ENCODE measurements at regions not wholly inside any gene's neighbourhood (a gene's known extent, or its start where the extent isn't known, plus 50 kb on each side); places are given as distances from the start of the nearest gene placed in this dataset.

GRCh38 chr18:55999641-56000040 is 411.6 kb upstream of the TCF4 start:
- Histone ChIP-seq H3K27me3 (ENCODE audit: control insufficient read depth, insufficient read depth, low read length) (no peaks in the 10 kb centered on the region), H3K4me3 (ENCODE audit: low read length) (no peak overlapping the region), H3K36me3 (ENCODE audit: control insufficient read depth, insufficient read depth, low read length) (no peaks in the 10 kb centered on the region), H3K4me1 (ENCODE audit: control insufficient read depth, insufficient read depth, low read length) (peaks cover 8% of the 10 kb centered on the region), H3K9ac (ENCODE audit: low read length) (no peak overlapping the region), H3K27ac (ENCODE audit: low read depth, low read length) (peak overlapping the region; percentile 12)

DNA sequence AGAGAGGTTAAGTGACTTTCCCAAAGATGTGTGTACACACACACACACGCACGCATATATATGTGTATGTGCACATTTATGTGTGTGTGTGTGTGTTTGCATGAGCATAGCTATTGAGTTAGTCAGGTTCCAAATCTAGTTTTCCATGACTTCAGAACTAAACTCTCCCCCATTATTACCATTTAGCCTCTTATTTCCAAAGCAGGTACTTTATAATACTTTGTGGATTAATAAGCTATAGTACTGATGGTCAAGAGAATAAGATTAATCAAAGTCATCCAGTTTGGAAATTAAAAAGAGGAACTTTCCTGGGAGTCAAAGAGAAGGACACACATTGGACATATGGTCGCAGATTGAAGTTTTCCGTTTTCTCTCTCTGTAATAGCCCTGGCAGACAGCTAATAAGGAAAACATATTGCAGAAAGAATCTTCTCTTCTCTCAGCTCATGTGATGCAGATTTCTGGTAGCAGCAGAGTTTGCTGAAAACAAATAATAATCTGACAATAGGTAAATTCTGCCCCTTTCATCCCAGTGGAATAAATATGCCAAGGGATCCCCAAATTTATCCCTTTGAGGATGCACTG is 410.9 kb upstream of the TCF4 start:
- Histone ChIP-seq H3K27me3 (ENCODE audit: control insufficient read depth, insufficient read depth, low read length) (no peaks in the 10 kb centered on the region), H3K9ac (ENCODE audit: low read length) (no peak overlapping the region), H3K27ac (ENCODE audit: low read depth, low read length) (no peak overlapping the region), H3K4me3 (ENCODE audit: low read length) (no peak overlapping the region), H3K4me1 (ENCODE audit: control insufficient read depth, insufficient read depth, low read length) (peaks cover 8% of the 10 kb centered on the region), H3K36me3 (ENCODE audit: control insufficient read depth, insufficient read depth, low read length) (no peaks in the 10 kb centered on the region)

DNA sequence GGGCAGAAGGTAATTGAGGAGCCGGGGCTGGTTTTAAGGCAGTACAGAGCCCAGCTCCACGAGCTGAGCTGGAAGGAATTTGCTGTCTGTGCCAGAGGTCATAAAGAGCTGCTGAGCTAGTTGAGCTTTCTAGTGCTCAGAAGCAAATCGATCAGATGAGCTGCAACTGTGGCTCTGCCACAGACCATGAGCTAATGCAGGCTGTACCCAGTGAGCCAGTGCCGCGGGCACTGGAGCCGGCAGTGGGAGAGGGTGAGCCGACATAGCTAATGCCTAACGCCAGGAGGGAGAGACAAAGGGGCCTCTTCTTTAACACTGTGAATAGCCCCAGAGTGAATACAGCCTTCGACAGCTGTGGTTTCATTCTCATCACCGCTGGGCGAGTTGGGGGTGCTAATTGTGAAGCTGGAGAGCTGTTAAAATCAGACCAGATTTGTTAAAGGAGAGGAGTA is 410.1 kb upstream of the TCF4 start:
- no peak overlapping the region for H3K27ac ChIP-seq (ENCODE audit: low read depth, low read length)
- peaks cover 8% of the 10 kb centered on the region for H3K4me1 ChIP-seq (ENCODE audit: control insufficient read depth, insufficient read depth, low read length)
- no peak overlapping the region for H3K4me3 ChIP-seq (ENCODE audit: low read length)
- no peaks in the 10 kb centered on the region for H3K36me3 ChIP-seq (ENCODE audit: control insufficient read depth, insufficient read depth, low read length)
- H3K27me3 ChIP-seq (ENCODE audit: control insufficient read depth, insufficient read depth, low read length), result no peaks in the 10 kb centered on the region
- no peak overlapping the region for H3K9ac ChIP-seq (ENCODE audit: low read length)

DNA sequence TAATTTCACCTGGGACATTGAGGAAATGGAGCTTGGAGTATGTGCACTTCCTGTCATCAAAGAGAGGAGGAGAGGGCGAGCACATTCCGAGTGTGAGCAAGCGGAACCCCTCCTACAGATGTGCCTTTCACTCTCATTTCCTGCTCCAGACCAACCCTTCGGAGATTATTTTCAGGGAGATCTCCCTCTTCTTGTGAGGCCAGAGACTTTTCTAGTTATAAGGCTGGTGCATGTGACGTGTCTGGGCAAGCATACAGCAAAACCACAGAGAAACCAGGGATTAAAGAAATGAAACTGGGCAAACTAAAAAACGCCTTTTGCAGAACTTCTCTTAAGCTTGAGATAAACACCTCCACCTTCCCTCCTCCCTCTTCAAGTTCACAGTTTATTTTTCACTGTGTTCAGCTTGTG is 409.2 kb upstream of the TCF4 start:
- Histone ChIP-seq H3K36me3 (ENCODE audit: control insufficient read depth, insufficient read depth, low read length) (no peaks in the 10 kb centered on the region), H3K4me3 (ENCODE audit: low read length) (no peak overlapping the region), H3K4me1 (ENCODE audit: control insufficient read depth, insufficient read depth, low read length) (peaks cover 8% of the 10 kb centered on the region), H3K27ac (ENCODE audit: low read depth, low read length) (no peak overlapping the region), H3K9ac (ENCODE audit: low read length) (no peak overlapping the region), H3K27me3 (ENCODE audit: control insufficient read depth, insufficient read depth, low read length) (no peaks in the 10 kb centered on the region)

DNA sequence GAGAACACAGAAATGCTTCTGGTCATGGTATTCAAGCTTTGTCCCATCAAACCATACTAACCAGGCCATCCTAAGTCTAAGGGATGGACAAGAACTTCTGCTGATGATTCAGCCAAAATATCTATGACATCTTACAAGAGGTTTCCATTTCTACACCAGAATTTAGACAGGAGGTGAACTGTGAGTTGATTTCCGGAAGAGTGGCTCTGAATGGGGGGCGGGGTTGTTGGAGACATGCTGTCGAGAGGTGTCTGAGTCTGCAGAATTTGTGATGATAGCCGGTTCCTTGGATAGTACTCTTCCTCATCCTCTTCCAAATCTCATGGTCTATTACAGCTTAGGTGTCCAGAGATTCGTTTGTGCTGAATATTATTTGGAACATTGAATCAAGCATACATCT is 408.7 kb upstream of the TCF4 start:
- H3K4me3 ChIP-seq (ENCODE audit: low read length), result no peak overlapping the region
- no peak overlapping the region for H3K9ac ChIP-seq (ENCODE audit: low read length)
- no peaks in the 10 kb centered on the region for H3K36me3 ChIP-seq (ENCODE audit: control insufficient read depth, insufficient read depth, low read length)
- H3K27me3 ChIP-seq (ENCODE audit: control insufficient read depth, insufficient read depth, low read length), result no peaks in the 10 kb centered on the region
- H3K4me1 ChIP-seq (ENCODE audit: control insufficient read depth, insufficient read depth, low read length), result peaks cover 8% of the 10 kb centered on the region
- H3K27ac ChIP-seq (ENCODE audit: low read depth, low read length), result no peak overlapping the region

GRCh38 chr18:55990186-55990585 is 402.2 kb upstream of the TCF4 start:
- H3K27me3 ChIP-seq (ENCODE audit: control insufficient read depth, insufficient read depth, low read length), result no peaks in the 10 kb centered on the region
- no peak overlapping the region for H3K9ac ChIP-seq (ENCODE audit: low read length)
- no peaks in the 10 kb centered on the region for H3K4me1 ChIP-seq (ENCODE audit: control insufficient read depth, insufficient read depth, low read length)
- H3K27ac ChIP-seq (ENCODE audit: low read depth, low read length), result no peak overlapping the region
- no peak overlapping the region for H3K4me3 ChIP-seq (ENCODE audit: low read length)
- H3K36me3 ChIP-seq (ENCODE audit: control insufficient read depth, insufficient read depth, low read length), result no peaks in the 10 kb centered on the region

DNA sequence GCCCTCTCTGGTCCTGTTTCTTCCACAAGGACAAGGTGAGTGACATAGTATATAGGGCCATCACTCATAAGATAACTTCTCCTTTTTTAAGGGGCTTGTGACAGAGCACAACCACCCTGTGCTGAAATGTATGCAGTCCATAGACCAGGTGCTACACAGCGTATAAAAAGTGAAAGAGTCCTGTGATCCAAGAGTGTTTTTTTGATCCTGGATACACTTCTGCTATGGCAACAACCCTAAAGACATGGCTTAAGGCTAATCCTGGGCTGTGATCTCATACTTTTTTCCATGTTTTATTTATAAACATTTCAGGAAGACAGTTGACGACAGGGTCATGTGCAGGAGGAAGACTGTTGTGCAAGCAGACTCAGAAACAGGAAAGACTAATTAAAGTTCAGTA is 400.5 kb upstream of the TCF4 start:
- H3K9ac ChIP-seq (ENCODE audit: low read length), result no peak overlapping the region
- H3K4me3 ChIP-seq (ENCODE audit: low read length), result no peak overlapping the region
- no peaks in the 10 kb centered on the region for H3K36me3 ChIP-seq (ENCODE audit: control insufficient read depth, insufficient read depth, low read length)
- no peaks in the 10 kb centered on the region for H3K27me3 ChIP-seq (ENCODE audit: control insufficient read depth, insufficient read depth, low read length)
- no peaks in the 10 kb centered on the region for H3K4me1 ChIP-seq (ENCODE audit: control insufficient read depth, insufficient read depth, low read length)
- H3K27ac ChIP-seq (ENCODE audit: low read depth, low read length), result no peak overlapping the region

DNA sequence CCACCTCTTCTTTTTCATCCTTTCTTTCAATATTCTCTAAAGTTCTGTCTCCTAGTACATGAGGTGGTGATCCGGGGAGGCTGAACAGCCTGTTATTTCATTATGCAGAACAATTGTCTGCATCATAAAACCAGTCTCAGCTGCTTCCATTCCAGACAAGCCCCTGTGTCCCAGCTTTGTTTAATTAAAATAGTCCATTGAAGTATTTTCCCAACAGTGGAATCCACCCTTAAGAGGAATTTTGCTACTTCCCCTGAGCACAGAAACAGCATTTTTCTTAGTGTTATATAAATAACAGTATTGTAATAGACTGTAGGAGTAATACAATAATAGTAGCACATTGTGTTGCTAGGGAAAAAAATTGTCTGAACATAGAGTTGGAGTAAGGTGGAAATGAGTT is 395.4 kb upstream of the TCF4 start:
- no peaks in the 10 kb centered on the region for H3K36me3 ChIP-seq (ENCODE audit: control insufficient read depth, insufficient read depth, low read length)
- H3K4me3 ChIP-seq (ENCODE audit: low read length), result no peak overlapping the region
- H3K9ac ChIP-seq (ENCODE audit: low read length), result no peak overlapping the region
- H3K27me3 ChIP-seq (ENCODE audit: control insufficient read depth, insufficient read depth, low read length), result no peaks in the 10 kb centered on the region
- no peak overlapping the region for H3K27ac ChIP-seq (ENCODE audit: low read depth, low read length)
- H3K4me1 ChIP-seq (ENCODE audit: control insufficient read depth, insufficient read depth, low read length), result no peaks in the 10 kb centered on the region

GRCh38 chr18:55982992-55983391 is 395.0 kb upstream of the TCF4 start:
- no peaks in the 10 kb centered on the region for H3K36me3 ChIP-seq (ENCODE audit: control insufficient read depth, insufficient read depth, low read length)
- H3K9ac ChIP-seq (ENCODE audit: low read length), result no peak overlapping the region
- no peak overlapping the region for H3K4me3 ChIP-seq (ENCODE audit: low read length)
- no peaks in the 10 kb centered on the region for H3K4me1 ChIP-seq (ENCODE audit: control insufficient read depth, insufficient read depth, low read length)
- H3K27ac ChIP-seq (ENCODE audit: low read depth, low read length), result no peak overlapping the region
- H3K27me3 ChIP-seq (ENCODE audit: control insufficient read depth, insufficient read depth, low read length), result no peaks in the 10 kb centered on the region

DNA sequence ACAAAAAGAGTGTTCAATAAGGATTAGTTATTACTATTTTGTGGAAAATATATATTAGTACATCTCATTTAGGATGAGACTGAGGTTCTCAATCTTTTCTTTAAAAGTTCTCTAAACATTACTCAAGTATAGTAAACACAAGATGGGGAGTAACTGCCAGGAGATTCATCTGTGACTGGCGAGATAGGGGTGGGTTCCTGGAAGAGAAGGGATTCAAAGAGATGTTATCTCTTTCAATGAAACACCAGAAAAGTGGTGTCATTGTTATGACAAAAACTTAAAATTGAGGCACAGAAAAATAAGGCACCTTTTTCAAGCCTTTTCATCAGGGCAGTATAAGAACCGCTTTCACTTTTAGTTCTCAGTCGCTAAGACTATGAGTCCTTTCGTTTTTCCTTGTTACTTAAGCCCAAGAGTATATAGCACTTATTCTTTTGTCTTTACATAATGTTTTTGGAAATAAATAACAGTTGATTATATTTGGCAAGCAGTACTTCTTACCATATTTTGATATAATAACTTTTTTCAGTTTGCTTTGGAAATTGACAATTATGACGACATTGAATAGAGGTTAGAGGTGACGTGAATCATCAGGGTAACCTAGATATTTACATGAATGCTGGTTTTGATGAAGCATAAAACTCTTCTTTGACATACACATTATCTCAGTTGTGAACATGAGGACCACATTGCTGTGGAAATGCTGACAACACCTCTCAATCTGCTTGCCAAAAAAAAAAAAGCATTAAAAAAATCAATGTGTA is 393.9 kb upstream of the TCF4 start:
- Histone ChIP-seq H3K27me3 (ENCODE audit: control insufficient read depth, insufficient read depth, low read length) (no peaks in the 10 kb centered on the region), H3K27ac (ENCODE audit: low read depth, low read length) (no peak overlapping the region), H3K4me1 (ENCODE audit: control insufficient read depth, insufficient read depth, low read length) (no peaks in the 10 kb centered on the region), H3K4me3 (ENCODE audit: low read length) (no peak overlapping the region), H3K36me3 (ENCODE audit: control insufficient read depth, insufficient read depth, low read length) (no peaks in the 10 kb centered on the region), H3K9ac (ENCODE audit: low read length) (no peak overlapping the region)

GRCh38 chr18:55974521-55974920 is 386.5 kb upstream of the TCF4 start:
- no peaks in the 10 kb centered on the region for H3K36me3 ChIP-seq (ENCODE audit: control insufficient read depth, insufficient read depth, low read length)
- no peak overlapping the region for H3K27ac ChIP-seq (ENCODE audit: low read depth, low read length)
- H3K4me1 ChIP-seq (ENCODE audit: control insufficient read depth, insufficient read depth, low read length), result no peaks in the 10 kb centered on the region
- H3K27me3 ChIP-seq (ENCODE audit: control insufficient read depth, insufficient read depth, low read length), result no peaks in the 10 kb centered on the region
- no peak overlapping the region for H3K4me3 ChIP-seq (ENCODE audit: low read length)
- no peak overlapping the region for H3K9ac ChIP-seq (ENCODE audit: low read length)

GRCh38 chr18:55968550-55968949 is 380.6 kb upstream of the TCF4 start:
- no peaks in the 10 kb centered on the region for H3K4me1 ChIP-seq (ENCODE audit: control insufficient read depth, insufficient read depth, low read length)
- H3K36me3 ChIP-seq (ENCODE audit: control insufficient read depth, insufficient read depth, low read length), result no peaks in the 10 kb centered on the region
- no peak overlapping the region for H3K9ac ChIP-seq (ENCODE audit: low read length)
- H3K27me3 ChIP-seq (ENCODE audit: control insufficient read depth, insufficient read depth, low read length), result no peaks in the 10 kb centered on the region
- H3K4me3 ChIP-seq (ENCODE audit: low read length), result no peak overlapping the region
- H3K27ac ChIP-seq (ENCODE audit: low read depth, low read length), result no peak overlapping the region

DNA sequence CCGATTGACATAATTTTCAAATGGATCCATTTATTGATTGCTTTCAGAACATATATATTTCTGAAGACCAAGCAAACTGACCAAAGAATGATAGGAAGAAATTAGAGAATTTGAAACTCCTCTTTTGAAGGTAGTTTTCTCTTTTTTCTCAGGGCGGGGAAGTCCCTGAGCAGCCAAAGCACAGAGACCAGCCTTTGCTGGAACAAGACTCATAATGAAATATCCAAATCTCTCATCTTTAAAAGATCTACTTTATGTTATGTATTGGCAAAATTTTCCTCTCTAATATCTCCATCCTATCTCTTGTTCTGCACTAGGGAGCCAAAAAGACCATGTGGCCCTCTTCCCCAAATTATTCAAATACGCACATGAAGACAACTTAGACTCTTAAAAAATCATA is 379.0 kb upstream of the TCF4 start:
- no peaks in the 10 kb centered on the region for H3K27me3 ChIP-seq (ENCODE audit: control insufficient read depth, insufficient read depth, low read length)
- no peaks in the 10 kb centered on the region for H3K36me3 ChIP-seq (ENCODE audit: control insufficient read depth, insufficient read depth, low read length)
- H3K27ac ChIP-seq (ENCODE audit: low read depth, low read length), result no peak overlapping the region
- no peak overlapping the region for H3K9ac ChIP-seq (ENCODE audit: low read length)
- no peak overlapping the region for H3K4me3 ChIP-seq (ENCODE audit: low read length)
- no peaks in the 10 kb centered on the region for H3K4me1 ChIP-seq (ENCODE audit: control insufficient read depth, insufficient read depth, low read length)

Measured in rectal smooth muscle tissue (tissue), 1 donor.